IPS-18c (cell line): ENCODE measurements at regions not wholly inside any gene's neighbourhood (a gene's known extent, or its start where the extent isn't known, plus 50 kb on each side); places are given as distances from the start of the nearest gene placed in this dataset.

Source experiments
- H3K4me3 ChIP-seq: 2 replicates; pipeline ENCODE4 v1.7.0; 2013; ENCODE audit warnings: low read depth, mild to moderate bottlenecking, low read length, moderate library complexity; ENCODE audit not compliant: insufficient read depth
- H3K9me3 ChIP-seq: one replicate; pipeline ENCODE4 v1.6.1; 2013; ENCODE audit warnings: mild to moderate bottlenecking, low read length, moderate library complexity; ENCODE audit not compliant: control insufficient read depth, insufficient read depth

GRCh38 chr12:92041742-92042141, 103.9 kb downstream of the BTG1 start:
- no peaks in the 10 kb centered on the region for H3K9me3 ChIP-seq
- no peak overlapping the region for H3K4me3 ChIP-seq

- H3K9me3 ChIP-seq: no peaks in the 10 kb centered on the region
- H3K4me3 ChIP-seq: no peak overlapping the region
Measured at GRCh38 chr12:92039046-92039445, 106.6 kb downstream of the BTG1 start.

GRCh38 chr12:92038476-92038875, 107.2 kb downstream of the BTG1 start:
- no peaks in the 10 kb centered on the region for H3K9me3 ChIP-seq
- no peak overlapping the region for H3K4me3 ChIP-seq

DNA sequence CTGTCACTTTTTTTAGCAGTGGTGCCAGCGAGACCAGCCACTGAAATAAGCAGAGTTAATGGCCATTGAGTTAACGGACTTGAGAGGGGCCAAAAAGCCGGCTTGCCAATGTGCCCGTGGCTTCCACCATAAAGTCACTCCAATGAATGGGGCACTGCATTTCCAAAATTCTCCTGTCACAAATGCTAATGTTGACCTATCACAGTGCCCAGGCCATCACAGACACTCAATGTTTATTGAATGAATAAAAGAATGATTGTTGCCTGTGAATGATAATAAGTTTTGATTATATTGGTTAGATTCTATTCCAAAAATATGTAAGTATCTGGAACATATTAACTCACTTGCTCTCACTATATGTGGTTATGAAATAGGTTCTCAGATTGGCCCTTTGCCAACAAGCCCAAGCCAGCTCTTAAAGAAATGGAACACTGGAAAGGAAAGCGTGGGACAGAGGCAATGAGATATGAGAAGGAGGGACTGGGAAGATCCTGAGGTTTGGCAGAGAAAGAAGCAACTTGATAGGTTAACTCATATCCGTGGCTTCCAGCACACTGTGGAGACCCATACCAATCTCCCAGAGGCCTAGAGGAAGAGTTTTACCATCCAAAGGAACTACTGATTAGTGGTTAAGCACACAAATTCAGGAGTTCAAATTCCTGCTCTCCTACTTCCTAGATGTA, 108.7 kb downstream of the BTG1 start:
- no peaks in the 10 kb centered on the region for H3K9me3 ChIP-seq
- no peak overlapping the region for H3K4me3 ChIP-seq

- Histone ChIP-seq H3K4me3 (no peak overlapping the region), H3K9me3 (no peaks in the 10 kb centered on the region)
Measured at GRCh38 chr12:92036061-92036620, 109.5 kb downstream of the BTG1 start.

DNA sequence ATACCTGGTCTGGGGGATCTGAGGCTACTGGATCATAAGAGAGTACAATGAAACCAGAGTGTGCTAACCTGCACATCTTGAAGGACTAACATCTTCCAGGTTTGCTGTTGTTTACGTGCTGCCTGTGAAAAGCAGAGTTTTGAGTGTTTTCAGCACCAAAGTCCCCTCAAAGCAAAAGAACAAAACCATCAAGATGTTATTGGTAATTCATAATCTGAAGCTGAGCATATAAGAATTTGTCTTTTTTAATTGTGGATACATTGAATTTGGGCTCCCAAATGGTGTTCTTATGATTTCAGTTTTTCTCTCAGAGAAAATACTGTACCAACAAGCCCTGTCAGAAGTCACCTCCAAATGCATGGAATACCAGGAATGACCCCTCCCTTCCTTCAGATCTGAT, 110.2 kb downstream of the BTG1 start:
- Histone ChIP-seq H3K9me3 (no peaks in the 10 kb centered on the region), H3K4me3 (no peak overlapping the region)

DNA sequence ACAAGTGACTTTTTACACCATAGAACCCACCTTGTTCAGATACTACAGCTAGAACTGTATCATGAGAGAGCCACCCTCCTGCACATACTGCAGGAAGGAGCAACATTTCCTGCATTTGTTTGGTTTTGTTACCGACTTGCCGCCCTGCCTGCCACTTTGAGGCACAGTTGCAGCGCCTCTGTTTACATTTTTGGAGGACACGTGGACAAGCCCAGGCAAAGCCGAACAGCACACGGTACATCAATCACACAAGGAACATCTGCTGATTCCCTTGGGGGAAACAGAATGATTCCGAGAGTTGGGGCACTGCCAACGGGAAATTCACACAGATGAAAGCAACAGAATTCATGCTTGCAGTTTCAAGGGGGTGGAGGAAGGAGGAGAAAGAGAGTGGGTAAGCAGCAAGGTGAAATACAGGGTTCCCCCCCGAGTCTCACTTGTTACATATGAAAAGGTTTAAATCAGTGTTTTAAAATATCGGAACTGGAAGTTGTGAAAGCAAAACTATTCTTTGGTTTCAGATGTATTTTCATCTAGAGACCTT, 110.7 kb downstream of the BTG1 start:
- Histone ChIP-seq H3K9me3 (no peaks in the 10 kb centered on the region), H3K4me3 (no peak overlapping the region; the same call in 1 of the 2 replicates)

DNA sequence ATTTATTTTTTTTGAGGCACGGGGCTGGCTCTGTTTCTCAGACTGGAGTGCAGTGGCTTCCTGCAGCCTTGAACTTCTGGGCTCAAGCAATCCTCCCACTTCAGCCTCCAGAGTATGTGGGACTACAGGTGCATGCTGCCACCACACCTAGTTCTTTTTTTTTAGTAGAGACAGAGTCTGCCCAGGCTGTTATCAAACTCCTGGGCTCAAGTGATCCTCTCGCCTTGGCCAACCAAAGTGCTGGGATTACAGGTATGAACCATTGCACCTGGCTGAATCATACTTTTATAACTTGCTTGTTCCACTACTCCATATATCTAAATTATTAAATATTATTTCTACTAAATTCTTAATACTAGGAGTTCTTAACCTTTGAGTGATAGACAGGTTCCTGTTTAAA, 111.6 kb downstream of the BTG1 start:
- no peak overlapping the region for H3K4me3 ChIP-seq
- no peaks in the 10 kb centered on the region for H3K9me3 ChIP-seq

DNA sequence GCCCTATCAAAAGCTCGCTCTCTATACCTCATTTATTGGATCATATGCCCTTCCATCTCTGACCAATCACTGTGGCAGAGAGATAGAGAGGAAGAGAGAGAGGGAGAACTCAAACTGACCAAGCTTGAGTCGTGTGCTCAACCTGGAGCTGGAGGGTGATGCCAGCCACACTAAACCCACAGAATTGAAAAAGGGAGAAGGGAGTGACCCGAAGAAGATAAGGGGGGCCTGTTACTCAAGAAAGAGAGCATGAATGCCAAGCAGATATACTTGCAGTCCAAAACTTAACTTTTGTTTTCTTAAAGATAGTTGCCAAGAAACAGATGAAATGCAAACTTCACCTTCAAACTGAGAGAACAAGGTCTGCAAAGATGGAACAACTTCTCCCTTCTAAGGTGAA, 112.7 kb downstream of the BTG1 start:
- H3K9me3 ChIP-seq: no peaks in the 10 kb centered on the region
- no peak overlapping the region for H3K4me3 ChIP-seq

- no peak overlapping the region for H3K4me3 ChIP-seq
- H3K9me3 ChIP-seq: no peaks in the 10 kb centered on the region
Measured at GRCh38 chr12:92032101-92032500, 113.5 kb downstream of the BTG1 start.

GRCh38 chr12:92030618-92031017, 115.0 kb downstream of the BTG1 start:
- no peak overlapping the region for H3K4me3 ChIP-seq

DNA sequence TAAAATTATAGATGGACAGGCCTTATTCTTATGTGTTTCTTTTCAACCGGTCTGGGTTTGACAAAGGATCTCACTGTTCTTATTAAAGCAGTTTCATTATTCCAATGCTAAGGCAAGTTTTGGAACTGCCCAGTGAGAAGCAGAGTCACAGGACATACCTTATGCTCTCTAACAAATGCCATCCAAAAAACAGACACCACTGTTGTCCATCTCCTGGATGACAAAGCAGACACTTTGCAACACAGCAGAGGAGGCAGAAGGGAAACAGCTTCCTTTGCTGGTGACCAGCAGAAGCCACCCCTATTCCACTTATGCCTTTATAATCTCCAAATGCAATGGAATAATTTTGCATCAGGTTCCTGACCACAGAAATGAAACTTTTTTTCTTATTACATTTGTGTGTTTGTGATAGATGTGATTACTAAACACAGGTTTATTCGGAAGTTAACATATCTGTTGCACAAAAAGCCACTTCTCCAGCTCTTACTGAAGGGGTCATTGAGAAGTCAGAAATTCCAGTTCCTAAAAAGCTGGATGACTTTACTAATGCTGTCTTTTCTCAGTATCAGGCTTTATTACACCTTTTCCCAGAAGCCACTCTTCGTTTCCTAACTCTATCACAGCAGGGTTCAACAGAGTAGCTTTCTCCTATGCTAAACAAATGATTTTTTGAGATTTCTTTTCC, 115.6 kb downstream of the BTG1 start:
- Histone ChIP-seq H3K9me3 (no peaks in the 10 kb centered on the region), H3K4me3 (no peak overlapping the region)

More at GRCh38 chr12:92030618-92031017, 115.0 kb downstream of the BTG1 start:
- H3K9me3 ChIP-seq: no peaks in the 10 kb centered on the region

GRCh38 chr12:92029136-92029535, 116.5 kb downstream of the BTG1 start:
- Histone ChIP-seq H3K4me3 (no peak overlapping the region), H3K9me3 (no peaks in the 10 kb centered on the region)

GRCh38 chr12:92028441-92028709, 117.3 kb downstream of the BTG1 start:
- no peaks in the 10 kb centered on the region for H3K9me3 ChIP-seq
- H3K4me3 ChIP-seq: no peak overlapping the region

GRCh38 chr12:92027701-92028440, 117.8 kb downstream of the BTG1 start:
- no peak overlapping the region for H3K4me3 ChIP-seq
- H3K9me3 ChIP-seq: no peaks in the 10 kb centered on the region

DNA sequence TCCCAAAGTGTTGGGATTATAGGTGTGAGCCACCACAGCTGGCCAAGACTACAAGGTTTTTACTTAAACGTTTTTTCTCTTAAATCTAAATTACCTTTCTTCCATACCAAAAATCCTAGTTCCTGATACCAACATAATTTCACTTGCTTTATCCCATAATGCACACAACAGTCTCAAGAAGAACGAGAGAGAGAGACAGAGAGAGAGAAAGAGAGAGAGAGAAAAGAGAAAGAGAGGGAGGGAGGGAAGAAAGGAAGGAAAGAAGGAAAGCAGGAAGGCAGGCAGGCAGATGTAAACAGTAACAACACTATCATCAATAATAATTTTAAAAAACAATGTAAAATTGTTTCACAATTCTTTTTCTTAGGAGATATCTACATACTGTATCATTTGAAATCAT, 118.4 kb downstream of the BTG1 start:
- Histone ChIP-seq H3K4me3 (no peak overlapping the region), H3K9me3 (no peaks in the 10 kb centered on the region)

DNA sequence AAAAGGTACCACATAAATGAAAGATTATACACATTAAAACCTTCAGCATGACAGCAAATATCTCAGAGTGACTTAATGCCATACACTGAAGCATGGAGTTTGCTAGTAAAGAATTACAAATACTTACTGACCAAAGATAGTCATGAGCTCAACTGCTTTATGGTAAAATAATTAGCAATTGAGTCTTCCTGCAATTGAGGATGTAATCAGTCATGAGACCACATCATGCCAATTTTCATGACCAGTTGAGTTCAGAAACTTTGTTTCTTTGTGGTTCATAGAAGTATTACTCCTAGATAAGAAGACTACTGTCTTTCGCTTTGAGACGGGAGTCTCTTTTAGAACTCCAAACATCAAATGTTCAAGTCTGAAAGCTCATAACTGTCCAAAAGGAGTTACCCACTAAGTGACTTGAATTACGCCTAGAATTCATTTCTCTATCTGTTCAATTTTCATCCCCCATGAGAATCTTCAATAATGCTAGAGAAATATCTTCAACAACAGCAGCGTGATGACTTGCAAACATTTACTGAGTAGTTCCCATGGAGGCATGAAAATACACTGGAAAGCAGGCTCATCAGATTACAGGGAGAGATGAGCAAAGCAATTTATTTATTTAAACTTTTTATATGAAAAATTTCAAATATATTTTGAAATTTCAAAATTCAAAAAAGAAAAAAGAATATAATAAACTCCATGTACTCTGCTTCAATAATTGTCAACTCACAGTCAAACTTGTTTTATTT, 120.0 kb downstream of the BTG1 start:
- no peaks in the 10 kb centered on the region for H3K9me3 ChIP-seq

More for the DNA sequence above, 120.0 kb downstream of the BTG1 start:
- H3K4me3 ChIP-seq: no peak overlapping the region
